ENCODE measurements at regions not wholly inside any gene's neighbourhood (a gene's known extent, or its start where the extent isn't known, plus 50 kb on each side); places are given as distances from the start of the nearest gene placed in this dataset.
A peak's percentile ranks its signal among the peaks of the same experiment; 100 is the strongest.

DNA sequence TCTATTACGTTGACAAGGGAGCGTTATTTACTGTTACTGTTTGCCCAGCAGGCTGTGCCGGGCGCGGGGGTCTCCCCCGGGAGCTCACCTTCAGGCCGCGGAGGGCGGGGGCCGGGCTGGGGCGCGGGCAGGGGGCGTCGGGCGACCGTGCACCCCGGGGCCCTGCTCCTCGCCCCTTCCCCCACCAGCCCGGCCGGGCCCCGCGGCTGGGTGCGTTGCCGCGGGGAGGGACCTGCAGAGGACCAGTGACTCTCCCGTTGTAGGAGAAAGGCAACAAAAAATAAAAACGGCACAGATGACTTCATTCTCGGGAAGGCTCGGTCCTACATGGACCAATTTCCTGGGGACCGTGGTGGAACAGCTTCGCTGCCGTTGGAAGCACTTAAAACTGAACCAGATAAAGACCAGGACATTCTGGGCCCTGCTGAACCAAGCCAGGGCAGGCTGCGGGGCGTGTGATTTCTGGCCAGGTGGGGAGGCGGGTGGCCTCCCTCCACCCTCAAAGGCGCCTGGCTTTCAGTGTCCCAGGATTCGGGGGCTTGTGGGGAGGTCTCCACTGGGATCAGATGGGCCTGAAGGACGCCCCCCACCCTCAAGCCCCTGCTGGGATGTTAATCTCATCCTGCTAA is 57.4 kb downstream of the IGLL1 start:
- DNase-seq (ENCODE audit: low read depth) = no peak

DNA sequence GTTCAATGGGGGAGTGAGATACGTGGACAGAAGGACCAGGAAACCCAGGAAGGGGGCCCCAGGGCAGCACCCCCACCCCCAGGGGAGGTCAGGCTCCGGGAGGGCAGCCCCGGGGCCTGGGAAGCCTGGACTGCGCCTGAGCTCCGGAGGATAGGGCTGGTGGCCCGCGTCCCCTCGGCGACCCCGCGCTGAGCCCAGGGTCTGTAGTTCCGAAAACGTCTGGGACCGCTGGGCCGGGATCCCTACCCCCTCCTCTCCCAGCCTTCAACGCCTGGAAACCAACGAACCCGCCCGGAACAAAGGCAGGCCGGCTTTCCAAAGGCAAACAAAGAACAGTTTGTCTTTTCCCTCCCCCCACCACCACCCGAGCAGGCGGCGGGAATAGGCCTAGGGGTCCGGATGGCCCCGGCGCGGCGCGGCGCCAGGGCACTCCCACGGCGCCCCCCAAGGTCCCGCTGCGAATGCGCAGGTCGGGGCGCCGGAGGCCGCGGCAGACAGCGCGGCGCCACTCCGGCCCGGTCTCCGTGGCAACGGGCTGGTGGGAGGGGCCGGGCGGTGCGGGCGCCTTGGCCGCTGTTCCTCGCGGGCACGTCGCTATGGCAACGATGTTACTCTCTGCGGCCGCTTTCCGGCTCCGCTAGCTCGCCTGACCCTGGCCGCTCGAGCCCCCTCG is 58.5 kb downstream of the IGLL1 start:
- peak; percentile 68 for DNase-seq (ENCODE audit: low read depth)

DNA sequence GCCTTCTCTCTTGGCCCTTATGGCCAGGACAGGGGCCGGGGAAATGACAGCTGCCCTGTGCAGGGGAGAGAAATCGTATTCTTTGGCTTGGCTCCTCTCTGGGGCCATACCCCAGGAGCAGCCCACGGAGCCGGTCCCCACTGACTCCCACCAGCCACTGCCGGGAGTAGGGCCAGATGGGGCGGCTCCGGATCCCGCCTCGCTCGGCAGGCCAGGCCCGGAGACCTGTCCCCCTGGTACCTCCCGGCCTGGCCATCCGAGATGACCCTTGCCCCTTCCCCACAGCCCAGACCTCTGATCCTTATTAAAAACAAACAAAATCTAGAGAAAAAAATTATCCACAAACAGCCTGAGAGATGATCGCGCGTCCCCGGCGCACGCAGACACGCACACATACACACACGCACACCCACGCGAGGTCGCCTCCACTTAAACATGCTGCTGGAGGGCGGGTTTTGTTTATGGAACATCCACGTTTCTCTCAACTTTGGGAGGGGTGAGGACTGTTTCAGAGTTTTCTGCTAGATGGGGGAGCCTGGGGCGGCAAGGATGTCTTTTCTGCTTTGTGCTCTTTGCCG is 59.1 kb downstream of the IGLL1 start:
- no peak for DNase-seq (ENCODE audit: low read depth)

DNA sequence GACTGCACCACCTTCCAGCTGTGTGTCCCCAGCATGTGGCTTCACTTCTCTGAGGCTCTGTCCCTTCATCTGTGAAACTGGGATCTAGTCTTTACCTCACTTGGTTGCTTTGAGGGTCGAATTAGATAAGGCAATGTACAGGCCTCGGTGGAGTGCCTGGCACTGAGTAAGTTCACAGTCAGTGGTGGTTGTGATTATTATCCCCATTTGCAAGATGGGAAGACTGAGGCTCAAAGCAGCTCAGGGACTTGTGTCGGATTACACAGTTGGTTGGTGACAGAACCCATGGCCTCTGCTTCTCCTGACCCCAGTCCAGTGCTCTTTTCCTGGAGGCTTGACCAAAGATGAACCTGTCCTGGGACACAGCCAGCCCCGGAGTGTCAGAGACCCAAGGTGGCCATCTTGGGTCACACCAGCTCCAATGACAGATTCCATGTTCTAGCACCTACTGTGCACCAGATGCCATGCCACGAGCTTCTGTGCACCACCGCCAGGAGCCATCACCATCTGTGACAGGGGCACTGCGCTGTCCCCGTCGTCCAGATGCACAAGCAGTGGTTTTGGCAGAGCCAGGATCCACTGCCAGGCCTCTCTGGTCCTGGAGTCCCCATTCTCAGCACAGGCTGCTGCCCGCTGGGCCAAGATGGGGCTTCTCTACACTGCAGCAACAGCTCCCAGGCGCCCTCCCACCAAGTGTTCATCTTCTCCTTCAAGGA is 60.5 kb downstream of the IGLL1 start:
- DNase-seq (ENCODE audit: low read depth) = no peak

DNA sequence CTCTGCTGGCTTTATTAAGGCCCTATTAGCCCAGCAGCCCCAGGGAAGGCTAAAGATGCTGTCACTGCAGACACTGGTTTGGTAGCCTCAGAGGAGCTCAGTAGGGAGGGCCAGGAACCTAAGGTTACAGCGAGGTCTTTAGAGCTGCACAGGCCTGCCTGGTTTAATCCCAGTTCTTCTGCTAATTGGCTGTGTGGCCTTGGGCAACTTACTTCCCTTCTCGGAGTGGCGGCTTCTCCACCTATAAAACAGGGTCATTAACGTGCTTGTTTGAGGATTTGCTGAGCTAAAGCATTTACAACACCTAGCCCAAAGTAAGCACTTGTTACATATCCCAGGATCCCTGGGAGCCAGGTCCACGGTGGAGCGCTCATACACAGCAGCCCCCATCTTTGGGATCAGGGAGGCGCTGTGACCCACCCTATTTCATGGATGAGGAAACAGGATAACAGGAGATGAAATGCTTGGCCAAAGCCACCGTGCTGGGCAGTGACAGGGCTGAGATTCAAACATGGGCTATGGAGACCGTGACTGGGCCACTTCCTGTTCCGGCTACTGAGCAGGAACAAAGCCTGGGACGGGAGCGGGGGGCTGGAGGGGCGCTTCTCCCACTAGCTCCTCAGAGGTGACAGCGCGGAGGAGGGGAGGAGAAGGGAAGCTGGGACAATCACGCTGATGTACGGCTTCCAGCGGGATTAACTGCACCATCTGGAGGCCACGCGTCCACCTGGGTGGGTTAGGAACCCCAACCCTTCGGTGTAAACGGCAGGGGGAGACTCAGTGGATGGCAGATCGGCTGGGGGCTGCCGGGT is 61.5 kb downstream of the IGLL1 start:
- DNase-seq (ENCODE audit: low read depth) = no peak

DNA sequence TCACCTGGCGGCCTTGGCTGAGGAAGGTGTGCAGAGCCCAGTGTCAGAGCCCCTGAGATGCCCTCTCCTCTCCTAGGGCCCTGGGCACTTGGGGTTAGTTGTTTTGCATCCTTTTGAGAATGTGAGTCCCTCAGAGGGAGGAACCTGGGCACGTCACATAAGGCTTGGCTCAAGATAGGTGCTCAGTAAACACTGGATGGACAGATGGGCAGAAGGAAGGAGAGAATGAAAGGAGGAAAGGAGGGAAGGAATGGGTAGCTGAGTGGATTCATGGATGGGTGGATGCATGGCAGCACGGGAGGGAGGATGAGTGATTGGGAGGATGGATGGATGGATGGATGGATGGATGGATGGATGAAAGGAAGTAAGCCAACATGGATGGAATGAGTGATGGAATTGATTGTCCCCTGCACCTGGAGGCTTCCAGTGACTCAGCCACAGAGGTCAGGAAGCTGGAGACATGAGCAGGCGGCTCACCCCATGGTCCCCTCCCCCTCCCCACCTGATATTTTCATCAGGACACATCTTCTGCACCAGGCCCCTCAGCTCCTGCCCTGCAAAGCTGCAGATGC is 62.2 kb downstream of the IGLL1 start:
- DNase-seq (ENCODE audit: low read depth) = no peak

DNA sequence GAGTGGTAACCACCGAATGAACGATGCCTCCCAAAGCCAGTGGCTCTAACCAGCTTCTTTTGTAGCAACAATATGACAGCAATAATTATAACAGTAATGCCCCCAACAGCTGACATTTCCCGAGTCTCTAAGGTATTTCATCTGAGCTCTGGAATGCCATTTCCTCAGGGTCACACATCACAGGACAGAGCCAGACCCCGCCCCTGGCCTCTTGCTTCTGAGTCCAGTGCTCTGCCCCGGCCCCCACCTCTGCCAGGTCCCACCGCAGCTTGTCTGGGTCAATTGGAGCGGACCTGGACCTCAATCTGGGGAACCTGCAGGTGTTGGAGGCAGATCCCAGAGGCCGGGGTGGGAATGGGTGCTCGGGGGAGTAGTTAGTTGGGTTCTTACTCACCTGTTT is 63.8 kb downstream of the IGLL1 start:
- DNase-seq (ENCODE audit: low read depth) = no peak

DNA sequence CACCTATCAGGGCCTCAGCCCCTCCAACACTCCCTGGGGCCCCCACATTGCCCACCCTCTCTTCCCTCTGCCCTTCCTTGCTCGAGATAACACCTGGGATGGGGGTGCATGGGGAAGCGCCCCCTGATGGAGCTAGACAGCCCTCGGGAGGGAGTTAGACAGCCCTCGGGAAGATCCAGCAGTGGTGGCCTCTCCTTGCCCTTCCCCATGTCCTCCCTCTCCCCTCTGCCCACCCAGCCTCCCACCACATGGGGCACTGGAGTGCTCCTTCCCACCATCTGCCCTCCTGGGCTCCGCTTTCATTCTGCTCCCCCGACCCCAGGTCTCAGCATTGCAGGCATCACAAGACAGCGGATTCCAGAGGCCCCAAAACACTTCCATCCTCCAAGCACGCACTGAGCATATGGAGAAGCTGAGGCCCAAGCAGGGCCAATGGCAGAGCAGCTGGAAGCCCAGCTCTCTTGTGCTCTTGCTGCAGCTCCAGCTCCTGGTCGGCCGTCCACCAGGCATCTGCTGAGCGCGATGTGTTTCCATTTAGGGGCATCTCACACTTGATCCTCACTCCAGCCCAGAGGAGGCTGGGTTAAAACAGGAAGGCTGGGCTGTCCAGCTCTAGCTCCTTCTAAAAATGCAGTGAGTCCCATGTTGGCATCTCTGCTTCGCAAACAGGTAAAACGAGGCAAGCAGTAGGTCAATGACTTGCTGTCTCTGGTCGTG is 65.6 kb downstream of the IGLL1 start:
- no peak for DNase-seq (ENCODE audit: low read depth)

DNA sequence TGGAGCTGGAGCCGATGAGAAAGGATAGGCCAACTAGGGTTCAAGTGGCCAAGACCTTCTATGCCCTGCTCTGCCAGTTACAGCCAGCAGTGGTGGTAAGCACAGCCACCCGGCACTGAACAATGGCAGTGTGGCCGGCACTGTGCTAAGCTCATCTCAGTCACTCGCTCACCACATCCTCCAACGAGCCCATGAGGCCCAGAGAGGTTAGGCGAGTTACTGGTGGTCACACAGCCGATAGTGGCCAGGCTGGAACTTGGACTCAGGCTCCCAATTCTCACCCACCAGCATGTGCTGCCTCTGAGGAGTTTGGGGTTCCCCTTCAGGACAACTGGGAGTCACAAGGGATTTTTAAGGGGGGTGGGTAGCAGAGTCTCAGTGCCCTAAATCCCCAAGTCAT is 66.4 kb downstream of the IGLL1 start:
- DNase-seq (ENCODE audit: low read depth) = no peak

DNA sequence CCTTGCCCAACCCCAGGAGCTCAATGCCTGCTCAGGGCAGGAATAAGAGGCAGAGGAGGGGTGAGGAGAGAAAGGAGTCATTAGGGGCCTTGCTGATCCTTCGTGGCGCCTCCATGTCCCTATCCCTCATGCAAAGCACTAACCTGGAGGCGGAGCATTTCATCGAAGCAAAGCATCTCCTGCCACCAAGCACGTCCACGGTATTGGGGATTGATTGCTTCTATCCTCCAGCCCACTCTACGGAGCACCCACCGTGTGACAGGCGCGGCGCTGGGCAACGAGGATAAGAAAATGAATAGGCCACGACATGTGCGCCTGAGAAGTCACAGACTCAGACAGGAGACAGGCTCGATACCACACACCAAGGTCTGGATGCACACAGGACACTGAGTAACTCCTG is 67.0 kb downstream of the IGLL1 start:
- DNase-seq (ENCODE audit: low read depth) = no peak

DNA sequence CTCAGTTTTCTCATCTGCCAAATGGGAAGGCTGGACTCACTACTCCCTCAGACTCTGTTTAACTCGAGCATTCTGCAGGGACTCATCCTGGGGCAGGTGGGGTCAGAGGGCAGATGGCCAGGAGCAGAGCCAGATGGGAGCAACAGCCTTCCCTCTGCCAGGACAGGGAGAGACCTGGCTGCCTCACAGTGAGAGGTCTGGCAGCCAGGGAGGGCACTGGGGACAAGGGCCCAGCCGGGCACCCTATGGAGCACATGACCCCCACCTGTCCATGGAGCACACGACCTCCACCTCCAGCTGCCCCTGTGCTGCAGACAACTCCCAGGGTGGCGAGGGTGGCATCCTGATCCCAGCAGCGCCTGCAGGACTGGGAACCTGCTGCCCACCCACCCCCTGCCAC is 67.4 kb downstream of the IGLL1 start:
- DNase-seq (ENCODE audit: low read depth) = no peak

DNA sequence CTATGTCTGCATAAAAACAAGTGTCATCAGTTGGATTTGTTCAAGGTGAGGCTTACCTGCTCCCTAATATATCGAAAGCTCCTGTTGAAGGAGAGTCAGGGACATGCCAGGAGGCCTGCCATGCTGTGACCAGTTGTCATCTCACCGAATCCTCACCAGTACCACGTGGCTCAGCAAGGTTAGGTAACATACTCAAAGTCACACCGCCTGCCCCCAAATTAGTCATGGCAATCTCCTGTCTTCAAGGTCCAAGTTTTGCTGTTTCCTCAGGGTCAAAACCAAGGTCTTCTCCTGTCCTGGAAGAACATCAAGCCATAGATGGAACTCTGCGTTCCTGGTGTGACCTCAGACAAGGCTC is 67.8 kb downstream of the IGLL1 start:
- DNase-seq (ENCODE audit: low read depth) = no peak

DNA sequence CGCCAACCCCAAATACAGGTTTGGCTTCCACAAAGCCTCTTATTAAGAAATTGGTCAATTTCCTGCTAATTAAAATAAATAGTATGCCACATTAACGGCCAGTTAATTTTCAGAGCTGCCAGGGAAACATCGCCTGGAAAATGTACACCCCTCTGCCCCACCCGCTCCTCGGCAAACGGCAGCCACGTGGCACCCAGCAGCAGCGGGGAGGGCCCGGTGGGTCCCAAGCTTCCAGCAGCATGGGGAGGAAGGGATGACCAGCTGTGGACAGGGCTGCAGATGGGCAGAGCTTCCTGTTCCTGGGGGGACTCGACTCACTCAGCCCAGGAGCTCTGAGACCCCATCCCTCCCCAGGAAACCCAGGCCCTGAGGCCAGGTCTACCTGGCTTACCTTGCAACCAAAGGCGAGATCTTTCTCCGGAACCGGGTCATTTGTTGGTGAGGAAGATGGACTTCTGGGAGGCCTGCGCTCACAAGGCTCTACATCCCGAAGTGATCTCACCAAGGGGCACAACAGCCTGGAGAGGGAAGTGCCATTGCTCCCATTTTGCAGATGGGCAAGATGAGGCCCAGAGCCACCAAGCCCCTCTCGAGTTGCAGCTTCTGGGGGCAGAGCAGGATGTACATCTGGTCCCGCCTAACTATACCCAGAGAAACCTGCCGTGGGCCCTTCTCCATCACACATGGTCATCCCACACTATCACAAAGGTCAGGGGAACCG is 68.3 kb downstream of the IGLL1 start:
- DNase-seq (ENCODE audit: low read depth) = no peak

DNA sequence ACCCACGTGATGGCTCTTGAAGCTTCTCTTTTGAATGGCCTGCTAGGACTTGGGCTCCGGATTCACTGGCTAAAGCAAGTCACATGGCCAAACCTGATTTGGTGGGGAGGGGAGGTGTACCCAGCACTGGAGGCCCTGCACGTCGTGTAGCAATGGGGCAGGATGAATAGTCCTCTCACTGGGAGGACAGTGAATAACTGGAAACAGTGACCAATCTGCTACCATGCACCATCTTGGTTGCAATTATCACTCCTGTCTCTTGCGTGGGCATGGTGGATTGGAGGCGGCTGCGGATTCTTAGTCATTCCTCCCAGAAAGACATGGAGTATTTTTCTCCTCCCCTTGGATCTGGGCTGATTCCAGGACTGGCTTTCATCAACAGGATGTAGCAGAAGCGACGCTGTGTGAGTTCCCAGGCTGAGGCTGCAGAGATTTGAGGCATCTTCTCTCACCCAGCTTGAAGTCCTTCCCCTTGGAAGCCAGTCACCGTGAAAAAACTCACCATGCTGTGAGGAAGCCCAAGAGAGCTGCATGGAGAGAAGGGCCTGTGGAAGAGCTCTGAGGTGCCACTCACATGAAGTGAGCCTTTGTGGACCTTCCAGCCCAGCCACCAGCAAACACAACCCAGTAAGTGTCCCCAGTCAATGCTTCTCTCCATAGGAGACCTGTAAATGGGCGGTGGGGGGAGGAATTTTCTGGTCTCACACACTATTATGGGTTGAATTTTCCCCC is 70.4 kb downstream of the IGLL1 start:
- DNase-seq (ENCODE audit: low read depth) = peak; percentile 10

DNA sequence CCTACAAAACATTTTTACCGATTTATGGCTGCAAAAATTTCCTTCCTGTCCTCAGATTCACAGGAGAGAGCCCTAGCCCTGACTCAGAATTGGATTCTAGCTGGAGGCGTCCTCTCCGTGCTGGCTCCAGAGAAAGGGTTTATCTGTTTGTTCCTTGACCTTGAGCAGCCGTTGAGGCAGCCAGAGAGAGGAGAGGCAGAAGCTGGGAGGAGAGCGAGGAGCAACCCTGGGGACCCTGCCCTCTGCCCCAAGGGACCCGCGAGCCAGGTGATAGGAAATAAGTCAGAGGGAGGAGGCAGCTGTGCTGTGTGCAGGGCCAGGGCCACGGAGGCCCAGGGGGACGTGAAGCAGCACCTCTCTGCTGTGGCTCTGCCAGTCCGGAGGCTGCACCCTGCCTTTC is 75.6 kb downstream of the IGLL1 start:
- no peak for DNase-seq (ENCODE audit: low read depth)

DNA sequence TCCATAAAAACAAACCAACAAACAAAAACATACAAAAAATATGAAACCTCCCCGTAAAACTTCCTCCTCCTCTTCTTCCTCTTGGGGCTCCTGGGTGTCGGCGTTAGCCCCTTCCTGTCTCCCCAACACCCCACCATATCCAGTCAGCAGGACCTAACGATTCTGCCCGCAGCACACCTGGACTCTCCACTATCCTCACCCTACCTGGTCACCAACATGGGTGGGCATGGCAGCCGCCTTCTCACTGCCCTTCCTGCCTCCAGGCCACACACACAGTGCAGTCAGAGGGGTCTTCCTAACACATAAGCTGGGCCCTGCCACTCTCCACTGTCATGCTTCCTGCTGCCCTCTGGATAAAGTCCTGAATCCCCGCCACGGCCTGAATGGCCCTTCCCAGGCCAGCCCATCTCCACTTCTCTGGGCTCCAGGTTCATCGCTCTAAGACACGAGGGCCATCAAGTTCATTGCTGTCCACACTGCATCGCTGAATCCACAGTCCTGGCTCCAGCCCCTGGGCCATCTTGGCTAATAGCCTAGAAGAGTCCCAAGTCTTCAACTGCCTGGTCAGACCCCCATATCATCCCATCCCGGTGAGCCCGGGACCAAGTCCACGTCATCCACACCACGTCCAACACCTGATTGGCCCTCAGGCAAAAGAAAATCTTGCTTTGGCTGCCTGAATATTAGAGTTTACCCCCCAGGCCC is 76.2 kb downstream of the IGLL1 start:
- DNase-seq (ENCODE audit: low read depth) = no peak

DNA sequence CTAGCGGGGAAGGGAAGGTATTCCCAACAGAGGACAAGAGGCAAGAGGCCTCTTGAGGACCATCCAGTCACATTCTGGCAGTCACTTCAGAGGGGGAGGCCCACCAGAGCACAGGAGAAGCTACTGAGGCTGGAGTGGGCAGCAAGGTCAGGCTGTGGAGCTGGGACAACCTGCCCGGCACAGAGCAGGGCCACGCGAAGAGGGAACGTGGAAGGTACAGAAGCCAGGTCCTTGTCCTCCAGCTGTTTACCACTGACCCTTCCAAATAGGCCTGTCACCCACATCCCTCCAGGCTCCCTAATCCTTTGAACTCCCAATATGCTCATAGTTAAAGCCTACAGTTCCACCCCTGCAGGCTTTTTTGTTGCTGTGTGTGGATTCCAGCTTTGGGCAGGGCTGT is 76.9 kb downstream of the IGLL1 start:
- no peak for DNase-seq (ENCODE audit: low read depth)

DNA sequence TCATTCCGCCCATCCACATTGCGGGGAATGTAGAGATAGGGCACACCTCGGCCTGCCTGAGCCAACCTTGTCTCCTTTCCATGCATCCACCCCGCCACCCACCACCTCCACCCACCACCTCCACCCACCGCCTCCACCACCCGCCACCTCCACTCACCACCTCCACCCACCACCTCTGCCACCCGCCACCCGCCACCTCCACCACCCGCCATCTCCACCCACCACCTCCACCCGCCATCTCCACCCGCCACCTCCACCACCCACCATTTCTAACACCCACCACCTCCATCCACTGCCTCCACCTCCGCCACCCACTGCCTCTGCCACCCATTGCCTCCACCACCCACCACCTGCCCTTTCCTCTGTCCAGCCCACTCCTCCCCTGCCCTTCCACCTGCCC is 78.4 kb downstream of the IGLL1 start:
- DNase-seq (ENCODE audit: low read depth) = no peak

DNA sequence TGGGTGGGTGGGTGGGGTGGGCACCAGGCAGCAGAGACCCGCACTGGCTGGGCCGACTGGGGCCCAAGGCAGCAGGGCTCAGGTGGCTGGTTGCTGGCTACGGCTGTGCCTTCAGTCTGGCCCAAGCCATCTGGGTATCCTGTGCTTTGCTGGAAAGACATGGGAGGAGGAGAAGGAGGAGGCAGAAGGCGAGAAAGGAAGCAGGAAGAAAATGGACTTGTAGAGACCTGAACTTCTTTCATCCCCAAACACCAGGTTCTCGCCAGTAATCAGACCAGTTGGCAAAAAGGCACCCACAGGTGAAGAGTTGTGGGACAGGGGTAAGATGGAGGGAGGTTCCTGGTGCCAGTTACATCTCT is 78.8 kb downstream of the IGLL1 start:
- no peak for DNase-seq (ENCODE audit: low read depth)

All from GM04504 (cell line).